ENCODE measurements at regions not wholly inside any gene's neighbourhood (a gene's known extent, or its start where the extent isn't known, plus 50 kb on each side); places are given as distances from the start of the nearest gene placed in this dataset.

GRCh38 chr2:19753314-19753713 is 148.5 kb downstream of the TTC32 start:
- DNase-seq (ENCODE audit: extremely low read depth, insufficient read length), result no peak
- peaks cover 1% of the 10 kb centered on the region for H3K27me3 ChIP-seq (replicated peaks; ENCODE audit: control insufficient read depth, insufficient read depth, low read length)
- no peak overlapping the region for H3K4me3 ChIP-seq (replicated peaks; ENCODE audit: low read depth, low read length)
- TF ChIP-seq CTCF (IDR thresholded peaks at IDR 0.05; ENCODE audit: insufficient read depth, low read length, poor library complexity, severe bottlenecking), result no peak
- no peaks in the 10 kb centered on the region for H3K36me3 ChIP-seq (ENCODE audit: control insufficient read depth, insufficient read depth, low read length)

GRCh38 chr2:19752500-19752899 is 149.3 kb downstream of the TTC32 start:
- no peak overlapping the region for H3K4me3 ChIP-seq (replicated peaks; ENCODE audit: low read depth, low read length)
- no peaks in the 10 kb centered on the region for H3K36me3 ChIP-seq (ENCODE audit: control insufficient read depth, insufficient read depth, low read length)
- peaks cover 1% of the 10 kb centered on the region for H3K27me3 ChIP-seq (replicated peaks; ENCODE audit: control insufficient read depth, insufficient read depth, low read length)
- DNase-seq (ENCODE audit: extremely low read depth, insufficient read length), result no peak
- TF ChIP-seq CTCF (IDR thresholded peaks at IDR 0.05; ENCODE audit: insufficient read depth, low read length, poor library complexity, severe bottlenecking), result no peak

GRCh38 chr2:19751631-19752030 is 150.2 kb downstream of the TTC32 start:
- H3K36me3 ChIP-seq (ENCODE audit: control insufficient read depth, insufficient read depth, low read length), result no peaks in the 10 kb centered on the region

GRCh38 chr2:19750136-19750535 is 151.6 kb downstream of the TTC32 start:
- H3K4me3 ChIP-seq (replicated peaks; ENCODE audit: low read depth, low read length), result no peak overlapping the region
- no peak for TF ChIP-seq CTCF (IDR thresholded peaks at IDR 0.05; ENCODE audit: insufficient read depth, low read length, poor library complexity, severe bottlenecking)
- DNase-seq (ENCODE audit: extremely low read depth, insufficient read length), result no peak
- H3K27me3 ChIP-seq (replicated peaks; ENCODE audit: control insufficient read depth, insufficient read depth, low read length), result peaks cover 1% of the 10 kb centered on the region
- H3K36me3 ChIP-seq (ENCODE audit: control insufficient read depth, insufficient read depth, low read length), result no peaks in the 10 kb centered on the region

More at GRCh38 chr2:19751631-19752030, 150.2 kb downstream of the TTC32 start:
- no peak for DNase-seq (ENCODE audit: extremely low read depth, insufficient read length)
- Histone ChIP-seq H3K4me3 (replicated peaks; ENCODE audit: low read depth, low read length) (no peak overlapping the region), H3K27me3 (replicated peaks; ENCODE audit: control insufficient read depth, insufficient read depth, low read length) (peaks cover 1% of the 10 kb centered on the region)
- no peak for TF ChIP-seq CTCF (IDR thresholded peaks at IDR 0.05; ENCODE audit: insufficient read depth, low read length, poor library complexity, severe bottlenecking)

GRCh38 chr2:19749507-19749836 is 152.3 kb downstream of the TTC32 start:
- no peak for DNase-seq (ENCODE audit: extremely low read depth, insufficient read length)
- peaks cover 1% of the 10 kb centered on the region for H3K27me3 ChIP-seq (replicated peaks; ENCODE audit: control insufficient read depth, insufficient read depth, low read length)
- H3K4me3 ChIP-seq (replicated peaks; ENCODE audit: low read depth, low read length), result no peak overlapping the region
- TF ChIP-seq CTCF (IDR thresholded peaks at IDR 0.05; ENCODE audit: insufficient read depth, low read length, poor library complexity, severe bottlenecking), result no peak
- H3K36me3 ChIP-seq (ENCODE audit: control insufficient read depth, insufficient read depth, low read length), result no peaks in the 10 kb centered on the region
